Esophagus squamous epithelium (tissue), 5 donors: ENCODE measurements at regions not wholly inside any gene's neighbourhood (a gene's known extent, or its start where the extent isn't known, plus 50 kb on each side); places are given as distances from the start of the nearest gene placed in this dataset.
"Not testable (repeated sequence)": the region's sequence is repeated elsewhere in the genome, so short reads cannot be mapped to it uniquely, and the experiment has no call there.

Experiments used
- DNase-seq: peaks from one replicate; lab custom pipeline; 2025; lab: John Stamatoyannopoulos, UW
- H3K27ac ChIP-seq, 4 donors: fragments of 200-600 bp; sonication (generic); one replicate each; pipeline ENCODE4 v1.5.1; 2016 to 2019; ENCODE audit warnings: mild to moderate bottlenecking in 1 of 4
- H3K27me3 ChIP-seq, 4 donors: fragments of 200-600 bp; sonication (generic); 1 replicate in 3 of 4; 2 replicates in 1 of 4; pipeline versions ENCODE4 v1.5.1 to v1.6.0; 2017 to 2021; ENCODE audit warnings: antibody characterized with exemption in 1 of 4
- H3K36me3 ChIP-seq, 3 donors: fragments of 200-600 bp; sonication (generic); one replicate each; pipeline ENCODE4 v1.5.1; 2016 to 2019
- H3K4me1 ChIP-seq, 3 donors: fragments of 200-600 bp; sonication (generic); one replicate each; pipeline ENCODE4 v1.5.1; 2017 to 2019
- H3K4me3 ChIP-seq, 4 donors: fragments of 200-600 bp; sonication (generic); 1 replicate in 3 of 4; 2 replicates in 1 of 4; pipeline ENCODE4 v1.5.1; 2016 to 2019; ENCODE audit warnings: mild to moderate bottlenecking in 2 of 4, moderate library complexity in 1 of 4
- H3K9me3 ChIP-seq, 3 donors: fragments of 200-600 bp; sonication (generic); one replicate each; pipeline ENCODE4 v1.5.1; 2016 to 2019
- POLR2A ChIP-seq, 4 donors: fragments of 450-650 bp; IDR thresholded peaks; one replicate each; pipeline ENCODE4 v1.6.1; 2017; ENCODE audit warnings: antibody characterized with exemption in 4 of 4, mild to moderate bottlenecking in 4 of 4, moderate library complexity in 3 of 4
- WGBS, 2 donors: methylation state at CpG; one replicate each; pipeline ENCODE4 v1.1.5; 2018; 5-methylcytosine and 5-hydroxymethylcytosine counted together
- intact Hi-C: fragments of 100-400 bp; cut with DNase I; formaldehyde crosslinking; loops from one replicate; pipeline ENCODE4 v1.15.0; 2022
- TF ChIP-seq, protein P1 (sequence below), 6 experiments: fragments of 450-650 bp in 4 of 6; fragments of 200-600 bp in 2 of 6; sonication (generic) in 2 of 6; IDR thresholded peaks; one replicate each; pipeline ENCODE4 v1.5.1; 2016 to 2019; ENCODE audit warnings: antibody characterized with exemption in 6 of 6, mild to moderate bottlenecking in 4 of 6, moderate library complexity in 4 of 6
- donor health status: DM: yes; HTN: yes; CAD: no.

DNA sequence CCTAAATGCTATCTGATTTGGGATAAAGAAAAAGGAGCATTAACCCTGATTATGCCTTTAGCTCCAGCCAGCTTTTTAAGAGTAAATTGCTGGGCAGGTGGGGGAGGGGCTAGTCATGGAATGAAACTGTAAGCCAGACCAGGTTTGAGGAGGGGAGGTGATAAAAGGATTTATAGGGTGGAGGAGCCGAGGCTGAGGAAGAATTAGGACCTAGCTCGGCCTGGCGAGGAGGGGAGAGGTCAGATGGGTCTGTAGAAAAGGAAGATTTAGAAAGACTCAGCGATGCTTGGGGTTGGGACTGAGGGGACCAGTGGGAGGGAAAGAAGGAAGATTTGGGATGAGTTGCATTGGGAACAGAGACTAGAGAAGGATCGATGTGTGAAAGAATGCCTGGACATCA is 583.8 kb upstream of the MDGA2 start:
- intact Hi-C loops: not testable (repeated sequence)

DNA sequence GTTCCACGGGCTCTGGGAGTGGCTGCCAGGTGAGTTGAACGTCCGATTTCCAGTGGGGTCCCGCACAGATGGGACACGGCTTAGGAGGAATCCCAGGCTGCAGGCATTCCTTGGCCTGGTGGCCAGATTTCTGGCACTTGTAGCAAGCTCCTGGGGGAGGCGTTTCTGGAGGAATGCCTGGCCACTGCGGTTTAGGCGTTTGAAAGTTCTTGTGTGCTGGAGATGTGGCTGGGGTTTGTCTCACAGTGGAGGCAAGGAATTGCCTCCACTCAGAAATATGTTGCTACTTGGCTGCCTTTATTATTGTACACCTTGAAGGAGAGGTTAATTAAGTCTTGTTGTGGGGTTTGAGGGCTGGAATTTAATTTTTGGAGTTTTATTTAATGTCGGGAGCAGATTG is 583.3 kb upstream of the MDGA2 start:
- H3K4me3 ChIP-seq, H3K27me3 ChIP-seq, DNase-seq, intact Hi-C loops, H3K36me3 ChIP-seq, H3K27ac ChIP-seq, H3K4me1 ChIP-seq: not testable (repeated sequence)
- H3K9me3 ChIP-seq: peaks cover 0 to 11% (median 0%) of the 10 kb centered on the region in 3 donors
- WGBS, 2 donors: 75 to 78% methylated on average over 1 to 5 of the region's 9 CpGs

More for the DNA sequence above, 583.8 kb upstream of the MDGA2 start:
- WGBS, 2 donors: 71 to 76% methylated on average over 5 of the region's 5 CpGs
- H3K4me3 ChIP-seq, H3K27me3 ChIP-seq, H3K36me3 ChIP-seq, H3K4me1 ChIP-seq, DNase-seq, H3K27ac ChIP-seq: not testable (repeated sequence)
- H3K9me3 ChIP-seq: peaks cover 0 to 11% (median 0%) of the 10 kb centered on the region in 3 donors

DNA sequence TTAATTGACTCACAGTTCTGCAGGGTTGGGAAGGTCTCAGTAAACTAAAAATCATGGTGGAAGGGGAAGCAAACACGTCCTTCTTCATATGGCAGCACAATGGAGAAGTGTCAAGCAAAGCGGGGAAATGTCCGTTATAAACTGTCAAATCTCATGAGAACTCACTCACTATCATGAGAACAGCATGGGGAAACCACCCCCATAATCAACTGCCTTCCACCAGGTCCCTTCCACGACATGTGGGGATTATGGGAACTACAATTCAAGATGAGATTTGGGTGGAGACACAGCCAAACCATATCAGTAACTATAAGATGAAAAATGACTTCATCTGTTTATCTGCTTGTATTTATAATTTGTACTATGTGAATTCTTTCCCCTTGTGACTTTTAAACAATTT is 577.6 kb upstream of the MDGA2 start:
- H3K9me3 ChIP-seq: no peaks in the 10 kb centered on the region
- H3K4me1 ChIP-seq: no peaks in the 10 kb centered on the region
- WGBS, 2 donors: 69 to 82% methylated on average over 4 of the region's 4 CpGs
- intact Hi-C loops: no loop called here
- H3K27ac ChIP-seq: no peak overlapping the region
- TF ChIP-seq, protein P1, sequence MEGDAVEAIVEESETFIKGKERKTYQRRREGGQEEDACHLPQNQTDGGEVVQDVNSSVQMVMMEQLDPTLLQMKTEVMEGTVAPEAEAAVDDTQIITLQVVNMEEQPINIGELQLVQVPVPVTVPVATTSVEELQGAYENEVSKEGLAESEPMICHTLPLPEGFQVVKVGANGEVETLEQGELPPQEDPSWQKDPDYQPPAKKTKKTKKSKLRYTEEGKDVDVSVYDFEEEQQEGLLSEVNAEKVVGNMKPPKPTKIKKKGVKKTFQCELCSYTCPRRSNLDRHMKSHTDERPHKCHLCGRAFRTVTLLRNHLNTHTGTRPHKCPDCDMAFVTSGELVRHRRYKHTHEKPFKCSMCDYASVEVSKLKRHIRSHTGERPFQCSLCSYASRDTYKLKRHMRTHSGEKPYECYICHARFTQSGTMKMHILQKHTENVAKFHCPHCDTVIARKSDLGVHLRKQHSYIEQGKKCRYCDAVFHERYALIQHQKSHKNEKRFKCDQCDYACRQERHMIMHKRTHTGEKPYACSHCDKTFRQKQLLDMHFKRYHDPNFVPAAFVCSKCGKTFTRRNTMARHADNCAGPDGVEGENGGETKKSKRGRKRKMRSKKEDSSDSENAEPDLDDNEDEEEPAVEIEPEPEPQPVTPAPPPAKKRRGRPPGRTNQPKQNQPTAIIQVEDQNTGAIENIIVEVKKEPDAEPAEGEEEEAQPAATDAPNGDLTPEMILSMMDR (IDR thresholded peaks at IDR 0.05): no peak
- no peak overlapping the region for H3K4me3 ChIP-seq
- H3K27me3 ChIP-seq: no peaks in the 10 kb centered on the region
- no peak for DNase-seq
- H3K36me3 ChIP-seq: no peaks in the 10 kb centered on the region

DNA sequence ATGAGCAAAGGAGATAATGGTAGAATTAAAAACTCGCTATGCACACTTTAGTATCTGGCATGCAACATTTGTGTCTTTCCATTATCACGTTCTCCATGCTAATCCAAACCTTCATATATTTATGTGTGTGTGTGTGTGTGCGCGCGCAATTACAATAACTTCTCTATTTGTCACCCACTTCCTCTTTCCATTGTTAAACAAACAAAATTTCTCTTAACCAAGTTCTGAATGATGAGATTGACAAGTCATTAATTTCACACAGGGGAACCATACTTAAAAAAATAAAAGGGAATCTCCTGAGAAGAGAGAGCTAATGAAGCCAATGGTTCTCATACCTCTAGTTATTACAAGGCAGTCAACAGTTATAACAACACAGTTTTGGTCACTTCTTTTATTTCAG is 575.9 kb upstream of the MDGA2 start:
- no peaks in the 10 kb centered on the region for H3K36me3 ChIP-seq
- DNase-seq: no peak
- H3K27ac ChIP-seq: no peak overlapping the region
- TF ChIP-seq, protein P1 (IDR thresholded peaks at IDR 0.05): no peak
- no peak for TF ChIP-seq POLR2A (IDR thresholded peaks at IDR 0.05)
- WGBS, 2 donors: 56 to 71% methylated on average over 5 of the region's 5 CpGs
- H3K27me3 ChIP-seq: no peaks in the 10 kb centered on the region
- no peaks in the 10 kb centered on the region for H3K9me3 ChIP-seq
- no peaks in the 10 kb centered on the region for H3K4me1 ChIP-seq
- no peak overlapping the region for H3K4me3 ChIP-seq
- intact Hi-C loops: no loop called here

DNA sequence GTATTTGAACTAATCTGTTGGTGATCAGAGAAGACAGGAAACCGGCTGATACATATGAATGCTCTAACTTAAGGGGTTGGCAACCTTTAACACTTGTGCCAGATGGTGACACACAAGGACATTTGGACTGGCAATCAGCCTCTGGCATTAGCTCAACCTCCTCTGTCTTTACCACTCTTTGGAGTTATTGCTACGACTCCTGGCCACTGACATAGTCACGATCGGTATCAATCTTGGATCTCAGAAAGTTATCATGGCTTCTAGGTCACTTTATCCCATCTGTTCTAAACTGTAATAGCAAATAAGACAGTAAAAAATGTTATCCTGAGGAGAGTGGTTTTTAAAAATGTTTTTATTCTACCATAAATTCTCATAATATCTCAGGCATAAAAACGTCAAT is 575.2 kb upstream of the MDGA2 start:
- no peaks in the 10 kb centered on the region for H3K9me3 ChIP-seq
- WGBS, 2 donors: 73% methylated on average over 5 of the region's 5 CpGs
- intact Hi-C loops: no loop called here

DNA sequence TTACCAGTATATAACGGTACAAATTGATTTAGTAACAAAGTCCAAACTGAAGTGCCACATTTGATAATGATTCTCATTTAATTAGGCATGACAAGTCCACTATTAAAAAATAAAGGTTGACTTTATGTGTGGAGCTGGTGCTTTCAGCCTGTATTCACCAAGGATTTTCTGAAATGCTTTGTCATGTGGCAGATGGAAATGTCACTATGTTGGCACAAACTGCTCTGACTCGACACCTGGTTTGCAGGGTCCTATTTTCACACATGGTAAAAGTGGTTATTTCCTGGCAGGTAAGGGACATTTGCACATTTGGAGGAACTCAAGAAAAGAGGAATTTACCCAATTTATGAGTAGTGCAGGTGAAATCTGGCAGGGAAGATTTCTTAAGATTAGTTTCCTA is 572.6 kb upstream of the MDGA2 start:
- intact Hi-C loops: no loop called here
- H3K9me3 ChIP-seq: no peaks in the 10 kb centered on the region
- H3K4me1 ChIP-seq: no peaks in the 10 kb centered on the region
- H3K36me3 ChIP-seq: no peaks in the 10 kb centered on the region
- H3K4me3 ChIP-seq: no peak overlapping the region
- no peak for DNase-seq
- H3K27ac ChIP-seq: no peak overlapping the region
- TF ChIP-seq POLR2A (IDR thresholded peaks at IDR 0.05): no peak
- TF ChIP-seq, protein P1 (IDR thresholded peaks at IDR 0.05): no peak
- H3K27me3 ChIP-seq: no peaks in the 10 kb centered on the region
- 34 to 36% methylated on average over 2 of the region's 2 CpGs for WGBS, 2 donors

More for the DNA sequence above, 575.2 kb upstream of the MDGA2 start:
- H3K27ac ChIP-seq: no peak overlapping the region
- no peaks in the 10 kb centered on the region for H3K27me3 ChIP-seq
- no peak overlapping the region for H3K4me3 ChIP-seq
- no peak for TF ChIP-seq POLR2A (IDR thresholded peaks at IDR 0.05)
- TF ChIP-seq, protein P1 (IDR thresholded peaks at IDR 0.05): no peak
- no peak for DNase-seq
- H3K36me3 ChIP-seq: no peaks in the 10 kb centered on the region
- no peaks in the 10 kb centered on the region for H3K4me1 ChIP-seq
